HFF-Myc (cell line): ENCODE measurements at regions not wholly inside any gene's neighbourhood (a gene's known extent, or its start where the extent isn't known, plus 50 kb on each side); places are given as distances from the start of the nearest gene placed in this dataset.

Experiments
- DNase-seq: peaks from one replicate; pipeline ENCODE4 v3.0.0-alpha.2; 2011; ENCODE audit warnings: low read depth; ENCODE audit errors: extremely low read depth
- H3K4me3 ChIP-seq: replicated peaks from 2 replicates; pipeline ENCODE4 v1.5.1; 2011; ENCODE audit warnings: low read depth, mild to moderate bottlenecking, control low read depth, low read length
- CTCF ChIP-seq: IDR thresholded peaks from 2 replicates; pipeline ENCODE4 v1.5.1; 2012; ENCODE audit warnings: mild to moderate bottlenecking, low read depth, low read length, control low read depth; ENCODE audit errors: missing control alignments

- DNase-seq: no peak
- H3K4me3 ChIP-seq: no peak overlapping the region
- TF ChIP-seq CTCF: no peak
Observed at GRCh38 chr3:153746211-153746610, 375.0 kb upstream of the ARHGEF26 start.

- DNase-seq: no peak
- no peak overlapping the region for H3K4me3 ChIP-seq
- TF ChIP-seq CTCF: no peak
Observed at GRCh38 chr3:153749070-153749610, 372.1 kb upstream of the ARHGEF26 start.

GRCh38 chr3:153752405-153753027, 368.7 kb upstream of the ARHGEF26 start:
- TF ChIP-seq CTCF: no peak
- DNase-seq: no peak
- no peak overlapping the region for H3K4me3 ChIP-seq

GRCh38 chr3:153753035-153753434, 368.2 kb upstream of the ARHGEF26 start:
- no peak overlapping the region for H3K4me3 ChIP-seq
- no peak for TF ChIP-seq CTCF
- DNase-seq: no peak

- TF ChIP-seq CTCF: no peak
- no peak overlapping the region for H3K4me3 ChIP-seq
- no peak for DNase-seq
Observed at GRCh38 chr3:153756816-153757215, 364.4 kb upstream of the ARHGEF26 start.

GRCh38 chr3:153757839-153758238, 363.4 kb upstream of the ARHGEF26 start:
- H3K4me3 ChIP-seq: no peak overlapping the region
- DNase-seq: no peak
- TF ChIP-seq CTCF: no peak

- DNase-seq: no peak
- no peak overlapping the region for H3K4me3 ChIP-seq
- no peak for TF ChIP-seq CTCF
Observed at GRCh38 chr3:153760948-153761347, 360.2 kb upstream of the ARHGEF26 start.
